ENCODE measurements at regions not wholly inside any gene's neighbourhood (a gene's known extent, or its start where the extent isn't known, plus 50 kb on each side); places are given as distances from the start of the nearest gene placed in this dataset.
A peak's percentile ranks its signal among the peaks of the same experiment; 100 is the strongest.

DNA sequence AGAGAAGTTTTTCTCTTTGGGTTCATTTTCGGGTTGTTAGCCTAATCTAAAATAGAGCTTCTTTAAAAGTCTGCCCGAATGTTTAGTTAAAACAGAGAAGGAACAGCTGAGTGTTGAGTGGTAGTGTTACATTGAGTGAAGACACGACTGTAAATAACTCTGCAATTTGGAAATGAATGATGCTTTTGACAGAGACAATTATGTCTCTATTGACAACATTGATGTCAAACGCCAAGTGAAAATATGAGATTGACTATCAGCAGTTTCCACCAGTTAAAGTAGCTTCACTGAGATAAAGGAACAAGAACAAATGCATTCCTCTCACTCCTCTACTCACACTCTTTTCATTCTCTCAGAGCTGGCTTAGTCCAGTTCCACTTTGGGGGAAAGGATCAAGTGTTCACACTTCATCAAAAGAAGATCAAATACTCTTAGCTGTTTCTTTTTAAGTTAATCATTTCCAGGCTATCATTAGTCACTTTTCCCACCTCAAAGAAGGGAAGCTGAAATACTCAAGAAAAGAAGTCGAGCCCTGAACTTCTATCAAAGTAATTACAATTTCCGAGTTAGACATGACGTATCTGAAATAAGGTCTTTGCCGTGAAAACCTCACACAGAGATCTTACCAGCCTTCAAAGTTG, 399.1 kb upstream of the DPH6 start:
- no peaks in the 10 kb centered on the region for H3K27me3 ChIP-seq (ENCODE audit: insufficient read depth, low read depth, severe bottlenecking)
- H3K9me3 ChIP-seq (ENCODE audit: severe bottlenecking) = no peaks in the 10 kb centered on the region
- no peak overlapping the region for H3K4me3 ChIP-seq (ENCODE audit: low read depth, low read length)
- DNase-seq = no peak
- TF ChIP-seq, protein P1, sequence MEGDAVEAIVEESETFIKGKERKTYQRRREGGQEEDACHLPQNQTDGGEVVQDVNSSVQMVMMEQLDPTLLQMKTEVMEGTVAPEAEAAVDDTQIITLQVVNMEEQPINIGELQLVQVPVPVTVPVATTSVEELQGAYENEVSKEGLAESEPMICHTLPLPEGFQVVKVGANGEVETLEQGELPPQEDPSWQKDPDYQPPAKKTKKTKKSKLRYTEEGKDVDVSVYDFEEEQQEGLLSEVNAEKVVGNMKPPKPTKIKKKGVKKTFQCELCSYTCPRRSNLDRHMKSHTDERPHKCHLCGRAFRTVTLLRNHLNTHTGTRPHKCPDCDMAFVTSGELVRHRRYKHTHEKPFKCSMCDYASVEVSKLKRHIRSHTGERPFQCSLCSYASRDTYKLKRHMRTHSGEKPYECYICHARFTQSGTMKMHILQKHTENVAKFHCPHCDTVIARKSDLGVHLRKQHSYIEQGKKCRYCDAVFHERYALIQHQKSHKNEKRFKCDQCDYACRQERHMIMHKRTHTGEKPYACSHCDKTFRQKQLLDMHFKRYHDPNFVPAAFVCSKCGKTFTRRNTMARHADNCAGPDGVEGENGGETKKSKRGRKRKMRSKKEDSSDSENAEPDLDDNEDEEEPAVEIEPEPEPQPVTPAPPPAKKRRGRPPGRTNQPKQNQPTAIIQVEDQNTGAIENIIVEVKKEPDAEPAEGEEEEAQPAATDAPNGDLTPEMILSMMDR (IDR thresholded peaks at IDR 0.05; ENCODE audit: low read depth, low read length) = no peak
- H3K27ac ChIP-seq = no peak overlapping the region
- no peaks in the 10 kb centered on the region for H3K36me3 ChIP-seq

DNA sequence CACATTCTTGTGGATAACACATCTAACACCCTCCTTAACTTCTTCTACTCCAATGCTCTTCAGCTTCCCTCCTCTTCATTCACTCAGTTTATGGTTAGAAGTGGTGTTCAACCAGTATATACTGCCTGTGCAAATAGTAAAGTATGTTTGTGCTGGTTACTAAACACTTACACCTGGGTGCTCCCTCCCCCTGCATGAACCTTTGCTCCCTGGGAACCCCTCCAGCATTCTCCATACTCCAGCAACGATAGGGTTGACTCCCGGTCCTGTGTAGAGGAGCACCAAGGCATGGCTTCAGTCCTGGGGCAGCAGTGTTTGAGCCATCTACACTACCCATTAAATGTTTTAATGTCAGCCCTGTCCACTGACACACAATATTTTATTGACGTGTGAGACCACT, 407.5 kb upstream of the DPH6 start:
- no peak for DNase-seq
- H3K4me3 ChIP-seq (ENCODE audit: low read depth, low read length) = no peak overlapping the region
- H3K27me3 ChIP-seq (ENCODE audit: insufficient read depth, low read depth, severe bottlenecking) = no peaks in the 10 kb centered on the region
- no peak overlapping the region for H3K27ac ChIP-seq
- no peaks in the 10 kb centered on the region for H3K9me3 ChIP-seq (ENCODE audit: severe bottlenecking)
- TF ChIP-seq, protein P1 (IDR thresholded peaks at IDR 0.05; ENCODE audit: low read depth, low read length) = no peak
- H3K36me3 ChIP-seq = no peaks in the 10 kb centered on the region

DNA sequence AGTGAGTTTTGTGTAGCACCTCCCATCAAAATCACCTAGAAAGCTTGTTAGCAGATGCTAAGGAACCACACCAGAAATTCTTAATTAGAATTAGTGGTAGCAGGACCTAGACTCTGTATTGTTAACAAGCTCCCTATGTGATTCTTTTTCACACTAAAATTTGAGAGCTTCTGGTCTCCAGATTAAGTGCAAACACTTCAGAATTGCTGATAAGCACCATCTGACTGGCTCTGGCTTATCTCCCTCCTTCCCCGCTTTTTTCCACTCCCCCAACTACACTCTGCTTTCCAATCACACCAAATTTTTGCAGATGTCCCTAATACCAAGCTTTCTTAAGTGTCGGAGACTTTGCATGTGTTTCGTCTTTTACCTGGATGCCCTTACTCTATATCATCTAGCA, 410.1 kb upstream of the DPH6 start:
- H3K4me3 ChIP-seq (ENCODE audit: low read depth, low read length) = no peak overlapping the region
- H3K27ac ChIP-seq = peak overlapping the region; percentile 53
- TF ChIP-seq, protein P1 (IDR thresholded peaks at IDR 0.05; ENCODE audit: low read depth, low read length) = no peak
- H3K36me3 ChIP-seq = no peaks in the 10 kb centered on the region
- DNase-seq = no peak
- H3K27me3 ChIP-seq (ENCODE audit: insufficient read depth, low read depth, severe bottlenecking) = no peaks in the 10 kb centered on the region
- H3K9me3 ChIP-seq (ENCODE audit: severe bottlenecking) = no peaks in the 10 kb centered on the region

DNA sequence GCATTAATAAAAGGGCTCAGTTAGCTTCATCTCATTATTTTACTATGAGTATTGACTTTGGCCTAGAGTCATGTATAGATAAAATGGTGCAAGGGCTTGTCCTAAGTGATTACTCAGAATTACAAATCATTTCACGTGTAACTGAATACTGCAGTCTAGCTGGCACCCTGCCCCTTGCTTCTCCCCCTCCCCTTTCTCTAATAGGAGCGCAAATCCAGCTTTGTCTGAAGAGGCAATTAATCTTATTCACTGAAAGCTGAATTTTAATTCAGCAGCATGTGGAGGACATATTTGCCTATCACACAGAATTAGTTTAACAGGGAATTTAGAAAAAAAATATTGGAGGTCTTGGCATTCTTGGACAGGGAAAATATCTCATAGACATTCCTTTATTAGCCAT, 412.1 kb upstream of the DPH6 start:
- H3K36me3 ChIP-seq = no peaks in the 10 kb centered on the region
- TF ChIP-seq, protein P1 (IDR thresholded peaks at IDR 0.05; ENCODE audit: low read depth, low read length) = no peak
- H3K9me3 ChIP-seq (ENCODE audit: severe bottlenecking) = no peaks in the 10 kb centered on the region
- peak; percentile 82 for DNase-seq
- no peaks in the 10 kb centered on the region for H3K27me3 ChIP-seq (ENCODE audit: insufficient read depth, low read depth, severe bottlenecking)
- H3K27ac ChIP-seq = peak overlapping the region; percentile 53
- H3K4me3 ChIP-seq (ENCODE audit: low read depth, low read length) = peak overlapping the region; percentile 29

DNA sequence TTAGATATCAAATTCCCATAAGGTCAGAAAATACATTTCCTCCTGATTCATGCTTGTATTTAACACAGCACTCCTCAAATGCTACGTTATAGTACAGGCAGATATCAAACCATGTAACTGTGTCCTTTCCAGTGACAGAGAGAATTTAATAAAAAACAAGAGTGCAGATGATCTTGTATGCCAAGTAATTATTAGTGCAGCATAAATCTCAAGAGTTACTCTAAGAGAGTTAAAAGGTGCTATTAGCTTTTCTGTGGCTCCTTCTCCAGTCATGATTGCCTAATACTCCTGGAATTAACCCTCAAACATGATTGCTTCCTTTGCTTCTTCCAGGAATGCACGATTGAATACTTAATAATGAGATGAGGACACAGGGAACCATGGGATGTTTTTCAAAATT, 413.0 kb upstream of the DPH6 start:
- Histone ChIP-seq H3K4me3 (ENCODE audit: low read depth, low read length) (no peak overlapping the region), H3K9me3 (ENCODE audit: severe bottlenecking) (no peaks in the 10 kb centered on the region)

More for the DNA sequence above, 413.0 kb upstream of the DPH6 start:
- H3K27me3 ChIP-seq (ENCODE audit: insufficient read depth, low read depth, severe bottlenecking) = no peaks in the 10 kb centered on the region
- no peaks in the 10 kb centered on the region for H3K36me3 ChIP-seq
- DNase-seq = no peak
- H3K27ac ChIP-seq = no peak overlapping the region; the same call in 1 of the 2 replicates
- TF ChIP-seq, protein P1 (IDR thresholded peaks at IDR 0.05; ENCODE audit: low read depth, low read length) = no peak
